Neutrophil (primary cell): ENCODE measurements at regions not wholly inside any gene's neighbourhood (a gene's known extent, or its start where the extent isn't known, plus 50 kb on each side); places are given as distances from the start of the nearest gene placed in this dataset.

Experiments used
- H3K27ac ChIP-seq: fragments of 200-600 bp; sonication (generic); 2 replicates; pipeline ENCODE4 v1.5.1; 2016; ENCODE audit warnings: mild to moderate bottlenecking, moderate library complexity
- H3K27me3 ChIP-seq: fragments of 200-600 bp; sonication (generic); 2 replicates; pipeline ENCODE4 v1.6.0; 2016; ENCODE audit warnings: mild to moderate bottlenecking
- H3K36me3 ChIP-seq: fragments of 200-600 bp; sonication (generic); 2 replicates; pipeline ENCODE4 v1.5.1; 2017
- H3K4me1 ChIP-seq, 2 experiments: fragments of 200-600 bp in 1 of 2; sonication (generic) in 1 of 2; 1 replicate in 1 of 2; 2 replicates in 1 of 2; pipeline versions ENCODE4 v1.5.1 to v1.6.1; 2013 to 2016; ENCODE audit warnings: low read depth in 1 of 2, low read length in 1 of 2, mild to moderate bottlenecking in 1 of 2, moderate library complexity in 1 of 2; ENCODE audit not compliant: control insufficient read depth in 1 of 2, insufficient read depth in 1 of 2
- H3K4me3 ChIP-seq, 2 experiments: fragments of 200-600 bp in 1 of 2; sonication (generic) in 1 of 2; 1 replicate in 1 of 2; 2 replicates in 1 of 2; pipeline ENCODE4 v1.5.1; 2013 to 2016; ENCODE audit warnings: low read depth in 1 of 2, low read length in 1 of 2, mild to moderate bottlenecking in 1 of 2, moderate library complexity in 1 of 2
- H3K9me3 ChIP-seq: fragments of 200-600 bp; sonication (generic); 2 replicates; pipeline ENCODE4 v1.5.1; 2016
- TF ChIP-seq, protein P1 (sequence below): fragments of 200-600 bp; sonication (generic); IDR thresholded peaks from 2 replicates; pipeline ENCODE4 v1.5.1; 2016; ENCODE audit warnings: antibody characterized with exemption

DNA sequence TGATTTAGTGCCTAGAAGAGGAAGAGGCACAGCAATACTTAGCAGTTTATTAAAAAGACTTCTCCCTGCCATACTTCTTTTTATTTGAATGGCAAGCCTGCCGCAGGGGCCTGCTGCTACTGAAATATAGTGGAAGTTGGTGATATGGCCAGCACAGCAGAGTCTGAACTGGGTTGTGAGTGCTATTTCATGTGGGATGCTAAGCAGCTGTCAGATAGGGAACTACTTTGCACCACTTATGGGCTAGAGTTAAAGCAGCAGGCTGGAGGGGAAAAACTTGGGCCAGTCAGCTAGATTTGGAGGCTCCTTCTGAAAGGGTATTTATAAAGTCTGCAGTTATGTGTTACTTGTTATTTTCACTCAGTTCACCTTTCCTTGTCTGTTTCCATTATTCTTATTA is 299.0 kb upstream of the E2F7 start:
- TF ChIP-seq, protein P1, sequence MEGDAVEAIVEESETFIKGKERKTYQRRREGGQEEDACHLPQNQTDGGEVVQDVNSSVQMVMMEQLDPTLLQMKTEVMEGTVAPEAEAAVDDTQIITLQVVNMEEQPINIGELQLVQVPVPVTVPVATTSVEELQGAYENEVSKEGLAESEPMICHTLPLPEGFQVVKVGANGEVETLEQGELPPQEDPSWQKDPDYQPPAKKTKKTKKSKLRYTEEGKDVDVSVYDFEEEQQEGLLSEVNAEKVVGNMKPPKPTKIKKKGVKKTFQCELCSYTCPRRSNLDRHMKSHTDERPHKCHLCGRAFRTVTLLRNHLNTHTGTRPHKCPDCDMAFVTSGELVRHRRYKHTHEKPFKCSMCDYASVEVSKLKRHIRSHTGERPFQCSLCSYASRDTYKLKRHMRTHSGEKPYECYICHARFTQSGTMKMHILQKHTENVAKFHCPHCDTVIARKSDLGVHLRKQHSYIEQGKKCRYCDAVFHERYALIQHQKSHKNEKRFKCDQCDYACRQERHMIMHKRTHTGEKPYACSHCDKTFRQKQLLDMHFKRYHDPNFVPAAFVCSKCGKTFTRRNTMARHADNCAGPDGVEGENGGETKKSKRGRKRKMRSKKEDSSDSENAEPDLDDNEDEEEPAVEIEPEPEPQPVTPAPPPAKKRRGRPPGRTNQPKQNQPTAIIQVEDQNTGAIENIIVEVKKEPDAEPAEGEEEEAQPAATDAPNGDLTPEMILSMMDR, result no peak
- no peaks in the 10 kb centered on the region for H3K36me3 ChIP-seq
- no peaks in the 10 kb centered on the region for H3K27me3 ChIP-seq
- H3K9me3 ChIP-seq, result no peaks in the 10 kb centered on the region
- H3K4me1 ChIP-seq, result no peaks in the 10 kb centered on the region
- H3K4me3 ChIP-seq, result no peak overlapping the region
- no peak overlapping the region for H3K27ac ChIP-seq

DNA sequence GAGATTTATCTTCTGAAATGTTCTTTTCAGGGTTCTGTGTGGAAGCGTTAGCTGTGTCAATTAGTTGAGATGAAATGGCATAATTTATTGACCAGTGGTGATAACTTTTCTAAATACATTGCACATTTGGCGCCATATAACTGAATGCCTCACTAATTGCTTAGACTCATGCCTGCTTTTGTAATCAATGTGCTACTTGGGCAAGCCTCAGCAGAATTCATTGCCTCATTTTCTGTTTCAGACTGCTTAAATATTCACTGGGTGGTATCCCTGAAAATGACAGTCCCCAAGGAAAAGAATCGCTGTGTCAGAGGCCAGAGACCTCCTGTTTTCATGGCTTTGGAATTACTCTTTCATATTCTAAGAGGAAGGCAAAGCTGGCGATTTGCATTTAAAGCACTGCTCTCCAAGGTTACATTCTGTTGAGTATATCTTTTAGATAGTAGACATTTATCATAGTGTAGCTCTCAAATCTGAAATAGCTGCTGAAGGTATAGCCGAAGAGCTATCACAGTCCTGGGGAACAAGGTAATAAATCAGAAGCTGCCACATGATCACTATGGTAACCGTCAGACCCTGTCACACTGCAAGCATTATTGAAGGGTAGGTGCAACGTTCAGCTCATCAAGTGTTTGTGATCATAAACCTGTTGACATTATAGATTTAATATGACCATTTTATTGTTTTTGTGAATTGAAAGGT is 297.3 kb upstream of the E2F7 start:
- no peak overlapping the region for H3K27ac ChIP-seq
- H3K36me3 ChIP-seq, result no peaks in the 10 kb centered on the region
- no peaks in the 10 kb centered on the region for H3K9me3 ChIP-seq
- no peak overlapping the region for H3K4me3 ChIP-seq
- no peaks in the 10 kb centered on the region for H3K27me3 ChIP-seq
- H3K4me1 ChIP-seq, result no peaks in the 10 kb centered on the region
- TF ChIP-seq, protein P1, result no peak

DNA sequence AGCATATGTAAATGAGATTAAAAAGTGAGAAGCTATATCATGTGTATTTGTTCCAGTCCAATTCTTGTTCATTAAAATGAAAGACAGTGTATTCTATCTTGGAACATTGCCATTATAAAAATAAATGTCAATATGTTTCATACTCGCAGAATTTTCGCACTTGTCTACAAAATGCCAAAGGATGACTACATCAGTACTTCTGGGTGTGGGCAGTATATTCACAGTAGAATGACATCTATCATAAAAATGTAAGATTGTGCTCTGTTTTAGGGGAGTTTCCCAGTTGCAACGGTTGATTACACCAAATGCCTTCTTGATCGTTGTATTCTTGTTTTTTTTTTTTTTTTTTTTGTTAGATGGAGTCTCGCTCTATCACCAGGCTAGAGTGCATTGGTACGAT is 292.3 kb upstream of the E2F7 start:
- Histone ChIP-seq H3K4me3 (no peak overlapping the region), H3K36me3 (no peaks in the 10 kb centered on the region), H3K9me3 (no peaks in the 10 kb centered on the region), H3K27ac (no peak overlapping the region), H3K4me1 (no peaks in the 10 kb centered on the region), H3K27me3 (no peaks in the 10 kb centered on the region)
- TF ChIP-seq, protein P1, result no peak

DNA sequence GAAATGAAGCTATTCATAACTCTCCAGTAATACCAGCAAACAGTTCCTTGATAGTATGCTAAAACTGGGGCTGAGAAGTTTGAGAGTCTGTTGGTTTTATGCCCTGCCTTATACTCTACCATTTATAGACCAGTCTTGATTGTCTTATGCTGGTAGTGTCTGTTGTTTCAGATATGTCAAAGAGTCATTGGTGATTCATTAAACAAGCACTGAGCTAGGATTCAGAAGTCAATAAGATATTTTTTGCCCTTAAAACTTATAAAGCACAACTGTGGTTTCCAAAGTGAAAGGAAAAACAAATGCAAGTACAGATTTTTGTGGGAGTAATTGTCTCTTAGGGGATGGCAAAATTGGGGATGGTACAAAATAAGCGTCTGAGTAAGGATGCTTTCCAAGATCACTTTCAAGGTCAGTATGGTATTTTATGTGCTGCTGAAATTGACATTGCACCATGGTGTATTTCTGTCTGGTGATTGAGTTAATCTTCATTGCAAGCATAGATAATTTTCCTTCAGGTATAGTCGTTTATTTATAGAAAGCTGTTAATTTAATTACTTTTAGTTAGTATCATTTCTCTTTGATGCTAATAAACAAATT is 289.5 kb upstream of the E2F7 start:
- Histone ChIP-seq H3K36me3 (no peaks in the 10 kb centered on the region), H3K4me3 (no peak overlapping the region), H3K27ac (no peak overlapping the region), H3K4me1 (no peaks in the 10 kb centered on the region), H3K27me3 (no peaks in the 10 kb centered on the region), H3K9me3 (no peaks in the 10 kb centered on the region)
- TF ChIP-seq, protein P1, result no peak

DNA sequence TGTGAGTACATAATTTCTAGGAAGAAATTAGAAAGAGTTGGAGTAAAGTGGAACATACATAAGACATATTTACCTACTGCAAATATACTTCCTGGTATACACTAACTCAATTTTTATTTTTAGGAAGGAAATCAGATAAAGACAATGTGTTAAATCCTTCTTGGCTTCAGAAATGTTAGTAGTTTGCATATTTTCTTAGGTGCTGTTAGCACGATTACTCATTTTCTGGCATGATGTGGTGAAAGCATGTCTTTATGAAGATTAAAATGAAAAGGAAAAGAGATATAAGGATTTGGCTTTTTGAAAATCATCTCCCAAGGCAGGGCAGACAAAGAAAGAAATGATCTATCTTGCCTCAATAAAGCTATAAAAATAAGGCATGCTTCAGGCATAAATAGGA is 287.6 kb upstream of the E2F7 start:
- H3K4me1 ChIP-seq, result no peaks in the 10 kb centered on the region
- H3K36me3 ChIP-seq, result no peaks in the 10 kb centered on the region
- no peak overlapping the region for H3K27ac ChIP-seq
- H3K27me3 ChIP-seq, result no peaks in the 10 kb centered on the region
- no peak overlapping the region for H3K4me3 ChIP-seq
- no peaks in the 10 kb centered on the region for H3K9me3 ChIP-seq
- TF ChIP-seq, protein P1, result no peak
